HG02970 (cell line): ENCODE measurements at regions not wholly inside any gene's neighbourhood (a gene's known extent, or its start where the extent isn't known, plus 50 kb on each side); places are given as distances from the start of the nearest gene placed in this dataset.

Source experiments
- ATAC-seq: cut with Tn5 transposase; IDR thresholded peaks from one replicate; pipeline ENCODE4 v1.9.1; 2021; ENCODE audit warnings: mild to moderate bottlenecking, moderate library complexity, moderate number of reproducible peaks; ENCODE audit not compliant: unreplicated experiment, low FRiP score

- ATAC-seq, result no peak
These were observed 132.0 kb upstream of the TP63 start for GRCh38 chr3:189498995-189499704.

- ATAC-seq, result no peak
These were observed 130.9 kb upstream of the TP63 start for GRCh38 chr3:189500299-189500698.

GRCh38 chr3:189500798-189501495 lies 130.2 kb upstream of the TP63 start:
- ATAC-seq, result no peak

- no peak for ATAC-seq
These were observed 128.9 kb upstream of the TP63 start for GRCh38 chr3:189502256-189502655.

GRCh38 chr3:189502676-189503257 lies 128.4 kb upstream of the TP63 start:
- no peak for ATAC-seq

- ATAC-seq, result no peak
These were observed 123.3 kb upstream of the TP63 start for GRCh38 chr3:189507856-189508255.

- ATAC-seq, result no peak
These were observed 122.2 kb upstream of the TP63 start for GRCh38 chr3:189508784-189509501.

GRCh38 chr3:189512039-189512438 lies 119.2 kb upstream of the TP63 start:
- no peak for ATAC-seq

- ATAC-seq, result no peak
These were observed 118.4 kb upstream of the TP63 start for GRCh38 chr3:189512821-189513220.

GRCh38 chr3:189513281-189514117 lies 117.7 kb upstream of the TP63 start:
- no peak for ATAC-seq

GRCh38 chr3:189516039-189516438 lies 115.2 kb upstream of the TP63 start:
- ATAC-seq, result no peak

GRCh38 chr3:189517981-189518380 lies 113.2 kb upstream of the TP63 start:
- no peak for ATAC-seq

- no peak for ATAC-seq
These were observed 111.7 kb upstream of the TP63 start for GRCh38 chr3:189519458-189519857.

- no peak for ATAC-seq
These were observed 101.7 kb upstream of the TP63 start for GRCh38 chr3:189529468-189529867.

- ATAC-seq, result no peak
These were observed 101.2 kb upstream of the TP63 start for GRCh38 chr3:189529889-189530471.

GRCh38 chr3:189530822-189531221 lies 100.4 kb upstream of the TP63 start:
- ATAC-seq, result no peak

- no peak for ATAC-seq
These were observed 99.9 kb upstream of the TP63 start for GRCh38 chr3:189531271-189531670.

- no peak for ATAC-seq
These were observed 96.7 kb upstream of the TP63 start for GRCh38 chr3:189534531-189534930.

GRCh38 chr3:189537135-189537534 lies 94.1 kb upstream of the TP63 start:
- no peak for ATAC-seq

- ATAC-seq, result no peak
These were observed 83.7 kb upstream of the TP63 start for GRCh38 chr3:189547448-189547847.
